ENCODE measurements at regions not wholly inside any gene's neighbourhood (a gene's known extent, or its start where the extent isn't known, plus 50 kb on each side); places are given as distances from the start of the nearest gene placed in this dataset.

DNA sequence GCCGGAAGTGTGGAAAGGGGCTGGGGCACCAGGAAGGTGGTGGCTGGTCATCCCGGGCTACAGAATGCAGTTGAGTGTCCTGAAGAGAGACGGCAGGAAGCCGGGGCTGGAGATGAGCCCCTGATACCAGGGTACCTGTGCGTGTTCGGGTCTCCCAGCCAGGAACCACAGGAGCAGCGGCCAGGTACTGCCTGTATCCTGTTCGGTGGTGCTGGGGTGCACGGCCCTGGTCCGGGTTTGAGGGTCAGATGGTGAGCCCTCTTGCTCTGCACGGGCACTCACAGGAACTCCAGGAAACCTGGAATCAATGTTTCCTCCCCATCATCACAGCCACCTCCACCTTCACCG is 253.1 kb upstream of the B3GAT1 start:
- intact Hi-C loops (cut with micrococcal nuclease; ENCODE audit: unreplicated experiment), result no loop called here
- no TSS peak for BruUV-seq (replicated peaks)
- H3K4me1 ChIP-seq (replicated peaks; ENCODE audit: insufficient read depth), result no peaks in the 10 kb centered on the region
- no peaks in the 10 kb centered on the region for H3K9me3 ChIP-seq (ENCODE audit: insufficient read depth, low read depth)
- H3K79me2 ChIP-seq (ENCODE audit: low read depth), result no peaks in the 10 kb centered on the region
- no peak for DNase-seq
- TF ChIP-seq EZH2 (IDR thresholded peaks at IDR 0.05; ENCODE audit: low read depth), result no peak
- TF ChIP-seq, protein P1, sequence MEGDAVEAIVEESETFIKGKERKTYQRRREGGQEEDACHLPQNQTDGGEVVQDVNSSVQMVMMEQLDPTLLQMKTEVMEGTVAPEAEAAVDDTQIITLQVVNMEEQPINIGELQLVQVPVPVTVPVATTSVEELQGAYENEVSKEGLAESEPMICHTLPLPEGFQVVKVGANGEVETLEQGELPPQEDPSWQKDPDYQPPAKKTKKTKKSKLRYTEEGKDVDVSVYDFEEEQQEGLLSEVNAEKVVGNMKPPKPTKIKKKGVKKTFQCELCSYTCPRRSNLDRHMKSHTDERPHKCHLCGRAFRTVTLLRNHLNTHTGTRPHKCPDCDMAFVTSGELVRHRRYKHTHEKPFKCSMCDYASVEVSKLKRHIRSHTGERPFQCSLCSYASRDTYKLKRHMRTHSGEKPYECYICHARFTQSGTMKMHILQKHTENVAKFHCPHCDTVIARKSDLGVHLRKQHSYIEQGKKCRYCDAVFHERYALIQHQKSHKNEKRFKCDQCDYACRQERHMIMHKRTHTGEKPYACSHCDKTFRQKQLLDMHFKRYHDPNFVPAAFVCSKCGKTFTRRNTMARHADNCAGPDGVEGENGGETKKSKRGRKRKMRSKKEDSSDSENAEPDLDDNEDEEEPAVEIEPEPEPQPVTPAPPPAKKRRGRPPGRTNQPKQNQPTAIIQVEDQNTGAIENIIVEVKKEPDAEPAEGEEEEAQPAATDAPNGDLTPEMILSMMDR (conservative IDR thresholded peaks at IDR 0.05), result no peak
- H2AFZ ChIP-seq, result no peak overlapping the region
- H3K4me3 ChIP-seq, result no peak overlapping the region
- H3K27ac ChIP-seq, result no peak overlapping the region
- no peak overlapping the region for H3K4me2 ChIP-seq
- peaks cover 100% of the 10 kb centered on the region for H3K27me3 ChIP-seq (ENCODE audit: insufficient read depth, low read depth)
- POLR2A ChIA-PET (ENCODE audit: unreplicated experiment), result no interaction called here
- no peaks in the 10 kb centered on the region for H3K9me2 ChIP-seq (ENCODE audit: insufficient read depth)
- no peaks in the 10 kb centered on the region for H4K20me1 ChIP-seq (ENCODE audit: insufficient read depth)
- H3F3A ChIP-seq (ENCODE audit: insufficient read depth, low read depth), result no peaks in the 10 kb centered on the region
- CTCF ChIA-PET, result no interaction called here
- no peaks in the 10 kb centered on the region for H3K36me3 ChIP-seq (ENCODE audit: low read depth)

DNA sequence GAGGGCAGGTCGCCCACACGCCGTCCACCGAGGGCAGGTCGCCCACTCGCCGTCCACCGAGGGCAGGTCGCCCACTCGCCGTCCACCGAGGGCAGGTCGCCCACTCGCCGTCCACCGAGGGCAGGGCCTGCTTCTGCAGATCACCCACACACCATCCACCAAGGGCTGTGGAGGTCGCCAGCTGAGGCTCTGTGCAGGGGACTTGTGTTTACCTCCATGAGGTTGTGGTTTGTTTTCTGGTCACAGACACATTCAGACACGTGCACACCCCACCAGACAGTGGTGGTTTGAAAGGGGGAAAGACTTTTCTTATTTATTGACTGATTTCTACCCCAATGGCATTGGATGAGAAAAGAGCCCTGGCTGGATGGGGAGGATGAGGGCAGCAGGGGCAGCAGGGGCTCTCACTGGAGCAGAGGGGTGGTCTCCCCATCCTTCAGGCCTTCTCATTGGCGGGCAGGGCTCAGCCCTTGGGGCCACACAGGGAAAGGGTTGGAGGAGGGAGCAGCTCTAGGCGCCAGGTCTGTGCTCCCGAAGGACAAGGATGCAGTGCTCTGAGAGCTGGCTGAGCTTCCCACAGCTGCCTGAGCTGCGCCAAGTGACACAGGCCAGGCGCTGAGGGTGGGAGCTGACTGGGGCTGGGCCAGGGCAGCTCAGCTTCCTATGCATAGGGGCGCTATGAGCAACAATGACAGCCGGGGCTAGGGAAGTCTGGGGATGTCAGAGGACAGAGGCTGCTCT is 252.6 kb upstream of the B3GAT1 start:
- H3K4me1 ChIP-seq (replicated peaks; ENCODE audit: insufficient read depth), result no peaks in the 10 kb centered on the region
- ChIA-PET CTCF (no interaction called here), POLR2A (ENCODE audit: unreplicated experiment) (no interaction called here)
- no peak for DNase-seq
- peaks cover 100% of the 10 kb centered on the region for H3K27me3 ChIP-seq (ENCODE audit: insufficient read depth, low read depth)
- H3F3A ChIP-seq (ENCODE audit: insufficient read depth, low read depth), result no peaks in the 10 kb centered on the region
- no peaks in the 10 kb centered on the region for H3K36me3 ChIP-seq (ENCODE audit: low read depth)
- H3K27ac ChIP-seq, result no peak overlapping the region
- no peak overlapping the region for H3K4me3 ChIP-seq
- H4K20me1 ChIP-seq (ENCODE audit: insufficient read depth), result no peaks in the 10 kb centered on the region
- H2AFZ ChIP-seq, result no peak overlapping the region
- no peaks in the 10 kb centered on the region for H3K9me2 ChIP-seq (ENCODE audit: insufficient read depth)
- H3K9me3 ChIP-seq (ENCODE audit: insufficient read depth, low read depth), result no peaks in the 10 kb centered on the region
- intact Hi-C loops (cut with micrococcal nuclease; ENCODE audit: unreplicated experiment), result no loop called here
- H3K4me2 ChIP-seq, result no peak overlapping the region
- TF ChIP-seq, protein P1 (conservative IDR thresholded peaks at IDR 0.05), result no peak
- TF ChIP-seq EZH2 (IDR thresholded peaks at IDR 0.05; ENCODE audit: low read depth), result no peak
- no peaks in the 10 kb centered on the region for H3K79me2 ChIP-seq (ENCODE audit: low read depth)
- BruUV-seq (replicated peaks), result no TSS peak

DNA sequence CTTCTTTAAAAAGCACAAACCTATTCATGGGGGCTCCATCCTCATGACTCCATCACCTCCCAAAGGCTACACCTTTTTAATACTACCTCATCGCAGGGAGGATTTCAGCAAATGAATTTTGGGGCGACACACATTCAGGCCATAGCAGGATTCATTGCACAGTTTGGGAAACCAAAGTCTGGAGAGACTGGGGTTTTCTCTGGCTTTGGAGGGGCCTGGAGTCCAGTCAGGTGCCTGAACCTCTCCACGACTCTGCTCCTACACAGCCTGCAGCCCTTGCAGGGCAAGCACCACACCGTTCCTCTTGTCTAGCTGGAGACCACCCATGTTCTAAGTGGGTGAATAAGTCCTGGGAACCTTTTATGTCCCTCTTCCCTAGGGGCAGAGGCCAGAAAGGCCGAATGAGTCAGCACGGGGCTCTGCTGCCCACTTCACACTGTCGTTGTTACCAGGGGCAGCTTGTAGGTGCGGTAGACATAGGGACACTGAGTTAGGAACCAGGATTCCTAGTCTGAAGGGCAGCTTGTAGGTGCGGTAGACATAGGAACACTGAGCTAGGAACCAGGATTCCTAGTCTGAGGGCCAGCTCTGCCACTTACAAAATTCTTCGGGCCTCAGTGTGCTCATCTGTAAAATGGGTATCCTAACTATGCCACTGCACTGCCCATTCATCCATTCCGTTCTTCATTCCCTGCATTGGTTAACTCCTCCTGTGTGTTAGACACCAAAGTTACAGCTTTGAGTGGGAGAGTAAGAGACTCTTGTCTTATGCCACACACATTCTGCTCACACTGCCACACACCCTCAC is 251.7 kb upstream of the B3GAT1 start:
- Histone ChIP-seq H3K27ac (no peak overlapping the region), H3K9me3 (ENCODE audit: insufficient read depth, low read depth) (no peaks in the 10 kb centered on the region), H3K79me2 (ENCODE audit: low read depth) (no peaks in the 10 kb centered on the region), H3K4me1 (replicated peaks; ENCODE audit: insufficient read depth) (no peaks in the 10 kb centered on the region), H4K20me1 (ENCODE audit: insufficient read depth) (no peaks in the 10 kb centered on the region), H3K9me2 (ENCODE audit: insufficient read depth) (no peaks in the 10 kb centered on the region), H2AFZ (no peak overlapping the region), H3K36me3 (ENCODE audit: low read depth) (no peaks in the 10 kb centered on the region), H3K27me3 (ENCODE audit: insufficient read depth, low read depth) (peaks cover 98% of the 10 kb centered on the region), H3K4me2 (no peak overlapping the region), H3K4me3 (no peak overlapping the region), H3F3A (ENCODE audit: insufficient read depth, low read depth) (no peaks in the 10 kb centered on the region)
- TF ChIP-seq EZH2 (IDR thresholded peaks at IDR 0.05; ENCODE audit: low read depth), result no peak
- TF ChIP-seq, protein P1 (conservative IDR thresholded peaks at IDR 0.05), result no peak
- POLR2A ChIA-PET (ENCODE audit: unreplicated experiment), result no interaction called here
- DNase-seq, result no peak
- no TSS peak for BruUV-seq (replicated peaks)
- intact Hi-C loops (cut with micrococcal nuclease; ENCODE audit: unreplicated experiment), result no loop called here
- CTCF ChIA-PET, result no interaction called here
